ENCODE measurements at regions not wholly inside any gene's neighbourhood (a gene's known extent, or its start where the extent isn't known, plus 50 kb on each side); places are given as distances from the start of the nearest gene placed in this dataset.

- TF ChIP-seq MAX (IDR thresholded peaks at IDR 0.05) (peak; percentile 84), RARB (CRISPR knock-in tag; IDR thresholded peaks at IDR 0.05) (no peak), MYC (IDR thresholded peaks at IDR 0.05; ENCODE audit: borderline replicate concordance, low read length) (peak; percentile 94), RAD21 (conservative IDR thresholded peaks at IDR 0.05 in 1 of 2, IDR thresholded peaks at IDR 0.05 in 1 of 2) (peak; percentile 1 to 46; a peak in 2 of 5 replicates), EHF (CRISPR knock-in tag; IDR thresholded peaks at IDR 0.05) (no peak), CBX2 (IDR thresholded peaks at IDR 0.05; ENCODE audit: borderline replicate concordance, low read depth) (no peak), ATOH8 (CRISPR knock-in tag; IDR thresholded peaks at IDR 0.05; ENCODE audit: low read depth) (no peak; the same call in 1 of the 2 replicates), BCL3 (IDR thresholded peaks at IDR 0.05) (peak; percentile 18; the same call in 1 of the 3 replicates), MAZ (IDR thresholded peaks at IDR 0.05; ENCODE audit: borderline replicate concordance, low read depth, low read length) (no peak), ZNF302 (CRISPR knock-in tag; IDR thresholded peaks at IDR 0.05) (no peak), POLR2AphosphoS2 (conservative IDR thresholded peaks at IDR 0.05; ENCODE audit: low read length) (no peak), MAFK (IDR thresholded peaks at IDR 0.05; ENCODE audit: partially characterized antibody) (peak; percentile 37), RNF2 (IDR thresholded peaks at IDR 0.05; ENCODE audit: borderline replicate concordance, low read depth) (no peak), FOXS1 (CRISPR knock-in tag; IDR thresholded peaks at IDR 0.05) (0 out of 2 replicates have a peak, but pooled peaks have one; percentile 24)
These were observed 132.6 kb upstream of the ARHGAP5 start (continued) for GRCh38 chr14:31944256-31945073.

GRCh38 chr14:31945074-31945613 is 132.0 kb upstream of the ARHGAP5 start:
- CTCF ChIA-PET = interaction anchor here (0.6 to 3.1 kb wide), 4 partner anchors 9 to 66 kb away, joined by 3 to 10 read pairs (median 4); no protein-coding TSS in a partner anchor
- Histone ChIP-seq H3K4me3 (peak overlapping the region; percentile 22; the same call in 2 of the 3 replicates), H3K4me2 (peak overlapping the region; percentile 72), H3K27ac (peak overlapping the region; percentile 89 to 93), H3K4me1 (peaks cover 91% of the 10 kb centered on the region), H3K9me3 (no peaks in the 10 kb centered on the region)
- ATAC-seq (peak; percentile 48; a peak in 5 of 6 replicates), FAIRE-seq (no peak), DNase-seq (ENCODE audit: low read depth in 1 of 2, low spot score in 1 of 2) (peak in 1 of 2 experiments; percentile 68)
- POLR2A ChIA-PET = interaction anchor here (1.0 kb wide), 1 partner anchor 25 kb away, joined by 4 read pairs; no protein-coding TSS in a partner anchor
- TF ChIP-seq JUNB (IDR thresholded peaks at IDR 0.05) (no peak), MAX (IDR thresholded peaks at IDR 0.05) (no peak), POLR2A (IDR thresholded peaks at IDR 0.05; ENCODE audit: low read length) (no peak), JUN (IDR thresholded peaks at IDR 0.05) (no peak), EHF (CRISPR knock-in tag; IDR thresholded peaks at IDR 0.05) (no peak), GATA3 (IDR thresholded peaks at IDR 0.05; ENCODE audit: borderline replicate concordance) (no peak), KDM1A (IDR thresholded peaks at IDR 0.05; ENCODE audit: low read depth) (no peak), FOSL2 (IDR thresholded peaks at IDR 0.05) (no peak), FOSL2 (CRISPR knock-in tag; IDR thresholded peaks at IDR 0.05) (no peak), HOXA7 (CRISPR knock-in tag; IDR thresholded peaks at IDR 0.05) (no peak), ATOH8 (CRISPR knock-in tag; IDR thresholded peaks at IDR 0.05; ENCODE audit: low read depth) (no peak), USF2 (IDR thresholded peaks at IDR 0.05) (no peak), HMGXB4 (CRISPR knock-in tag; IDR thresholded peaks at IDR 0.05; ENCODE audit: borderline replicate concordance) (no peak), CHD2 (IDR thresholded peaks at IDR 0.05; ENCODE audit: low read length, partially characterized antibody) (no peak), TP53 (CRISPR knock-in tag; IDR thresholded peaks at IDR 0.05) (no peak), ZFP36 (IDR thresholded peaks at IDR 0.05; ENCODE audit: borderline replicate concordance, partially characterized antibody) (no peak), NPAS2 (CRISPR knock-in tag; IDR thresholded peaks at IDR 0.05; ENCODE audit: borderline replicate concordance) (no peak)
- WGBS (ENCODE audit: missing lambda C conversion rate) = 51% methylated on average over 3 of the region's 3 CpGs
